ENCODE measurements at regions not wholly inside any gene's neighbourhood (a gene's known extent, or its start where the extent isn't known, plus 50 kb on each side); places are given as distances from the start of the nearest gene placed in this dataset.

DNA sequence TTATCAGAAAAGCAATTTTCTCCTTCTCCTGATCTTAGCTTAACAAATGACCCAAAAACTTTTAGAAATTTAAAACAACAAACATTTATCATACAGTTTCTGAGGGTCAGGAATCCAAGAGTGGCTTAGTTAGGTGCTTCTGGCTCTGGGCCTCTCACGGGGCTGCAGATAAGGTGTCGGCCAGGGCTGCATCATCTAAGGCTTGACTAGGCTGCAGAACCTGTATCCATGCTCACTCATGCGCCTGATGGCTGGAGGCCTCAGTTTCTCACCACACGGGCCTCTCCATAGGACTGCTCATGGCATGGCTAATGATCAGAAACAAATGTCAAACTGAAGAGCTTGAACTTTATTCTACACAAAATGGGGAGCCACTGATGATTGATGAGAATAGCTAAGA, 210.0 kb downstream of the SEC61B start:
- Histone ChIP-seq H2BK20ac (ENCODE audit: low read length) (no peak overlapping the region), H4K8ac (ENCODE audit: extremely low read depth, insufficient read depth, low read length) (no peak overlapping the region), H4K91ac (replicated peaks; ENCODE audit: insufficient read length, low read length) (no peak overlapping the region), H3K56ac (replicated peaks; ENCODE audit: insufficient read length, low read depth, low read length) (no peak overlapping the region), H2BK5ac (ENCODE audit: low read depth, low read length) (no peak overlapping the region), H3K79me1 (ENCODE audit: low read depth, low read length) (no peaks in the 10 kb centered on the region), H3K23ac (ENCODE audit: insufficient read length) (no peak overlapping the region), H3K27me3 (replicated peaks in 1 of 4; ENCODE audit: control insufficient read depth in 3 of 4, extremely low read depth in 1 of 4, insufficient read depth in 3 of 4, low read length in 3 of 4) (no peaks in the 10 kb centered on the region), H2BK120ac (replicated peaks; ENCODE audit: low read depth, low read length) (no peak overlapping the region), H2AFZ (ENCODE audit: low read length) (no peak overlapping the region), H2AK5ac (ENCODE audit: low read depth, low read length) (no peak overlapping the region), H3K36me3 (ENCODE audit: control insufficient read depth in 2 of 4, insufficient read depth in 4 of 4, low read length in 3 of 4) (no peaks in the 10 kb centered on the region), H3K9me3 (ENCODE audit: insufficient read depth in 2 of 2, low read depth in 1 of 2, low read length in 1 of 2) (no peaks in the 10 kb centered on the region), H3K4ac (replicated peaks; ENCODE audit: insufficient read length, low read depth, low read length) (no peak overlapping the region), H4K20me1 (replicated peaks in 1 of 2; ENCODE audit: control insufficient read depth in 1 of 2, insufficient read depth in 2 of 2, low read length in 2 of 2) (no peaks in the 10 kb centered on the region), H4K5ac (ENCODE audit: insufficient read length, low read depth, low read length) (no peak overlapping the region), H3K18ac (ENCODE audit: extremely low read depth, low read length) (no peak overlapping the region), H2BK15ac (ENCODE audit: low read length) (no peak overlapping the region), H3K4me3 (ENCODE audit: extremely low read depth in 1 of 4, insufficient read depth in 2 of 4, low read depth in 3 of 4, low read length in 4 of 4) (no peak overlapping the region), H3K79me2 (ENCODE audit: control insufficient read depth in 1 of 2, insufficient read depth in 2 of 2, low read length in 2 of 2) (no peaks in the 10 kb centered on the region), H3K23me2 (ENCODE audit: low read depth, low read length) (no peaks in the 10 kb centered on the region), H3K4me2 (ENCODE audit: insufficient read depth in 1 of 2, low read depth in 2 of 2, low read length in 2 of 2) (no peak overlapping the region), H3K27ac (ENCODE audit: low read depth, low read length) (no peak overlapping the region), H3K14ac (ENCODE audit: insufficient read length) (no peak overlapping the region), H2BK12ac (ENCODE audit: low read depth, low read length) (no peak overlapping the region), H3K9ac (replicated peaks in 1 of 4; ENCODE audit: extremely low read depth in 1 of 4, low read depth in 3 of 4, low read length in 3 of 4) (no peak overlapping the region), H3K4me1 (replicated peaks in 1 of 4; ENCODE audit: control insufficient read depth in 3 of 4, insufficient read depth in 4 of 4, low read length in 3 of 4) (peaks cover 0 to 3% (median 1%) of the 10 kb centered on the region in 4 experiments; a peak in 1 of 7 replicates)
- TF ChIP-seq CTBP2 (IDR thresholded peaks at IDR 0.05; ENCODE audit: borderline replicate concordance, insufficient read depth, insufficient read length, low read length) (no peak), KDM5A (IDR thresholded peaks at IDR 0.05; ENCODE audit: low read length) (no peak), CHD1 (IDR thresholded peaks at IDR 0.05; ENCODE audit: low read depth, low read length) (no peak), POLR2A (IDR thresholded peaks at IDR 0.05; ENCODE audit: control extremely low read depth in 1 of 2, low read depth in 2 of 2, low read length in 2 of 2) (no peak), CHD2 (IDR thresholded peaks at IDR 0.05; ENCODE audit: low read length) (no peak), KDM4A (IDR thresholded peaks at IDR 0.05; ENCODE audit: low read depth, low read length, severe bottlenecking) (no peak), KDM1A (IDR thresholded peaks at IDR 0.05; ENCODE audit: borderline replicate concordance, low read length) (no peak), TAF1 (IDR thresholded peaks at IDR 0.05; ENCODE audit: low read depth, low read length) (no peak)
- WGBS, 2 experiments (ENCODE audit: extremely low coverage in 1 of 2, insufficient coverage in 1 of 2, insufficient read length in 1 of 2, insufficient replicate concordance in 2 of 2, low coverage in 1 of 2, low lambda C conversion rate in 2 of 2, missing lambda C conversion rate in 1 of 2), result 91% methylated on average over 4 of the region's 4 CpGs; no CpG with 5 or more reads in 1 of the 2 experiments
- FAIRE-seq (no peak), DNase-seq (ENCODE audit: low read depth in 1 of 2, low spot score in 2 of 2) (no peak)
- POLR2A ChIA-PET (ENCODE audit: partially characterized antibody), result no interaction called here
- CTCF ChIA-PET (ENCODE audit: partially characterized antibody), result interaction anchor here (0.6 to 2.2 kb wide), 5 partner anchors 14 to 579 kb away, joined by 3 to 7 read pairs (median 4); no protein-coding TSS in a partner anchor
